ENCODE measurements at regions not wholly inside any gene's neighbourhood (a gene's known extent, or its start where the extent isn't known, plus 50 kb on each side); places are given as distances from the start of the nearest gene placed in this dataset.

DNA sequence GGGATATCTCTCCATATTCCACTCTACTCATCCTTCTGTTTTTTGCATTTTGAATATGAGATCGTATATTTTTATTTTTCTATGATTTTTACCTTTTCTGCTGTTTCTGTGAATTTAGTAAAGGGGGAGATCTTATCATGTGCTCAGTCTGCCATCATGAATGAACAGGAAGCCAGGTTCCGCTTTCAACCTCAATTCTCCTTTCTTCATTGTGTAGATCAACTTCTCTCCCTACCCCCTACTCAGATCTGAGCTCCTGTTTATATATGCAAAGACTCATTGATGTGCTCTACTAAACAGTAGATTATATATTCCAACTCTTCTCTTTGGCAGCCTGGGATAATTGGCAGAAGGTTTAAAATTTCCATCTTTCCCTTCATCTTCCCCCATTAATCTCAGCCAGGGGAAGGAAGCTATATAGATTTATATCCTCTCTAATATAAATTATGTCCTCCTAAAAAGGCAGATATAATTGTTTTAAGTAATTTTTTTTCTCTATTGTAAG, 336.7 kb upstream of the PLET1 start:
- Histone ChIP-seq H3K4ac (replicated peaks; ENCODE audit: insufficient read length, low read depth, low read length) (no peak overlapping the region), H4K20me1 (replicated peaks in 1 of 2; ENCODE audit: control insufficient read depth in 1 of 2, insufficient read depth in 2 of 2, low read length in 2 of 2) (no peaks in the 10 kb centered on the region), H3K4me3 (ENCODE audit: extremely low read depth in 1 of 4, insufficient read depth in 2 of 4, low read depth in 3 of 4, low read length in 4 of 4) (no peak overlapping the region), H2BK20ac (ENCODE audit: low read length) (no peak overlapping the region), H2AK5ac (ENCODE audit: low read depth, low read length) (no peak overlapping the region), H4K8ac (ENCODE audit: extremely low read depth, insufficient read depth, low read length) (no peak overlapping the region), H2BK12ac (ENCODE audit: low read depth, low read length) (no peak overlapping the region), H3K36me3 (ENCODE audit: control insufficient read depth in 2 of 4, insufficient read depth in 4 of 4, low read length in 3 of 4) (no peaks in the 10 kb centered on the region), H3K4me2 (ENCODE audit: insufficient read depth in 1 of 2, low read depth in 2 of 2, low read length in 2 of 2) (no peak overlapping the region), H2AFZ (ENCODE audit: low read length) (no peak overlapping the region), H3K9ac (replicated peaks in 1 of 4; ENCODE audit: extremely low read depth in 1 of 4, low read depth in 3 of 4, low read length in 3 of 4) (no peak overlapping the region), H3K23me2 (ENCODE audit: low read depth, low read length) (no peaks in the 10 kb centered on the region), H3K56ac (replicated peaks; ENCODE audit: insufficient read length, low read depth, low read length) (no peak overlapping the region), H3K14ac (ENCODE audit: insufficient read length) (no peak overlapping the region), H3K79me2 (ENCODE audit: control insufficient read depth in 1 of 2, insufficient read depth in 2 of 2, low read length in 2 of 2) (no peaks in the 10 kb centered on the region), H2BK120ac (replicated peaks; ENCODE audit: low read depth, low read length) (no peak overlapping the region), H3K79me1 (ENCODE audit: low read depth, low read length) (no peaks in the 10 kb centered on the region), H3K18ac (ENCODE audit: extremely low read depth, low read length) (no peak overlapping the region), H4K91ac (replicated peaks; ENCODE audit: insufficient read length, low read length) (no peak overlapping the region), H3K23ac (ENCODE audit: insufficient read length) (no peak overlapping the region), H3K4me1 (replicated peaks in 1 of 4; ENCODE audit: control insufficient read depth in 3 of 4, insufficient read depth in 4 of 4, low read length in 3 of 4) (peaks cover 0 to 8% (median 5%) of the 10 kb centered on the region in 4 experiments; a peak in 4 of 7 replicates), H2BK5ac (ENCODE audit: low read depth, low read length) (no peak overlapping the region), H4K5ac (ENCODE audit: insufficient read length, low read depth, low read length) (no peak overlapping the region), H3K9me3 (ENCODE audit: insufficient read depth in 2 of 2, low read depth in 1 of 2, low read length in 1 of 2) (no peaks in the 10 kb centered on the region), H3K27me3 (replicated peaks in 1 of 4; ENCODE audit: control insufficient read depth in 3 of 4, extremely low read depth in 1 of 4, insufficient read depth in 3 of 4, low read length in 3 of 4) (no peaks in the 10 kb centered on the region), H2BK15ac (ENCODE audit: low read length) (no peak overlapping the region), H3K27ac (ENCODE audit: low read depth, low read length) (no peak overlapping the region)
- ChIA-PET POLR2A (ENCODE audit: partially characterized antibody) (no interaction called here), CTCF (ENCODE audit: partially characterized antibody) (interaction anchor here (1.2 to 2.2 kb wide), 5 partner anchors 9 to 692 kb away, joined by 3 to 10 read pairs (median 4); no protein-coding TSS in a partner anchor)
- FAIRE-seq = no peak
- TF ChIP-seq KDM4A (IDR thresholded peaks at IDR 0.05; ENCODE audit: low read depth, low read length, severe bottlenecking) (no peak), RAD21 (IDR thresholded peaks at IDR 0.05 in 1 of 2, conservative IDR thresholded peaks at IDR 0.05 in 1 of 2; ENCODE audit: low read depth in 2 of 2, low read length in 2 of 2) (no peak), JUND (IDR thresholded peaks at IDR 0.05; ENCODE audit: low read length) (no peak), CHD1 (IDR thresholded peaks at IDR 0.05; ENCODE audit: low read depth, low read length) (no peak), NRF1 (IDR thresholded peaks at IDR 0.05; ENCODE audit: low read depth, low read length) (no peak), POU5F1 (IDR thresholded peaks at IDR 0.05; ENCODE audit: low read depth, low read length) (no peak), CEBPB (IDR thresholded peaks at IDR 0.05; ENCODE audit: low read depth, low read length) (no peak), CHD2 (IDR thresholded peaks at IDR 0.05; ENCODE audit: low read length) (no peak), RBBP5 (IDR thresholded peaks at IDR 0.05; ENCODE audit: borderline replicate concordance, low read depth, low read length) (no peak), SIX5 (IDR thresholded peaks at IDR 0.05; ENCODE audit: low read depth, low read length) (no peak), TAF1 (IDR thresholded peaks at IDR 0.05; ENCODE audit: low read depth, low read length) (no peak), SAP30 (IDR thresholded peaks at IDR 0.05; ENCODE audit: insufficient read depth, insufficient replicate concordance, low read length) (no peak), SP2 (IDR thresholded peaks at IDR 0.05; ENCODE audit: low read length) (no peak), BRCA1 (IDR thresholded peaks at IDR 0.05; ENCODE audit: low read depth, low read length) (no peak), POLR2AphosphoS5 (IDR thresholded peaks at IDR 0.05; ENCODE audit: low read depth, low read length) (no peak)
- DNase-seq (ENCODE audit: low read depth in 1 of 2, low spot score in 2 of 2) = no peak
- WGBS, 2 experiments (ENCODE audit: extremely low coverage in 1 of 2, insufficient coverage in 1 of 2, insufficient read length in 1 of 2, insufficient replicate concordance in 2 of 2, low coverage in 1 of 2, low lambda C conversion rate in 2 of 2, missing lambda C conversion rate in 1 of 2) = 81% methylated on average over 2 of the region's 2 CpGs; no CpG with 5 or more reads in 1 of the 2 experiments

All from H1 (cell line).